Hematopoietic multipotent progenitor cell treated with erythropoietin and hydrocortisone succinate and interleukin-3 and kit ligand, for 8 days (in vitro differentiated cells): ENCODE measurements at regions not wholly inside any gene's neighbourhood (a gene's known extent, or its start where the extent isn't known, plus 50 kb on each side); places are given as distances from the start of the nearest gene placed in this dataset.

Experiments used
- DNase-seq: peaks from one replicate; pipeline ENCODE4 v3.0.0-alpha.2; 2015

DNA sequence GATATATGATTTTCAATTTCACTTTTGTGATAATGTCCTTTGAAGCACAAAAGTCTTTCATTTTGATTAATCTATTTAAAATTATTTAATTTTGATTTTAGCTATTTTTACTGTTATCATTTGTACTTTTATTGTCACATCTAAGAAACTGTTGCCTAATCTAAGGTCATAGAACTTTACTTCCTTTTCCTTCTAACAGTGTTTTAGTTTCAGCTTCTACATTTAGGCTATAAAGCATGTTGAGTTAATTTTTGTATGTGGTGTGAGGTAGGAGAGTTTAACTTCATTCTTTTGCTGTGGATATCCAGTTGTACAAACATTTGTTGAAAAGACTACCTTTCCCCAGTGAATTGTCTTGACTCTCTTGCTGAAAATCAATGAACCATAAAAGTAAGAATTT is 204.5 kb downstream of the TM2D1 start:
- DNase-seq: no peak

DNA sequence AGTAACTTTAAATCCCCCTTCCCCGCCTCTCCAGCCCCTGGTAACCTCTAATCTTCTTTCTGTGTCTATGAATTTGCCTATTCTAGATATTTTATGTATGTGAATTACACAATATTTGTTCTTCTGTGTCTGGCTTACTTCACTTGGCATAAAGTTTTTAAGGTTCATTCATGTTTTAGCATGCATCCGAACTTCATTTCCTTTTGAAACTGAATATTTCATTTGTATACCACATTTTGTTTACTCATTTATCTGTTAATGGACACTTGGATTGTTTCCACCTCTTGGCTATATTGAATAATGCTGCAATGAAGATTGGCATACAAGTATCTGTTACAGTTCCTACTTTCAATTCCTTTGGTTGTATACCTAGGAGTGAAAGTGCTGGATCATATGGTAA is 205.3 kb downstream of the TM2D1 start:
- no peak for DNase-seq

DNA sequence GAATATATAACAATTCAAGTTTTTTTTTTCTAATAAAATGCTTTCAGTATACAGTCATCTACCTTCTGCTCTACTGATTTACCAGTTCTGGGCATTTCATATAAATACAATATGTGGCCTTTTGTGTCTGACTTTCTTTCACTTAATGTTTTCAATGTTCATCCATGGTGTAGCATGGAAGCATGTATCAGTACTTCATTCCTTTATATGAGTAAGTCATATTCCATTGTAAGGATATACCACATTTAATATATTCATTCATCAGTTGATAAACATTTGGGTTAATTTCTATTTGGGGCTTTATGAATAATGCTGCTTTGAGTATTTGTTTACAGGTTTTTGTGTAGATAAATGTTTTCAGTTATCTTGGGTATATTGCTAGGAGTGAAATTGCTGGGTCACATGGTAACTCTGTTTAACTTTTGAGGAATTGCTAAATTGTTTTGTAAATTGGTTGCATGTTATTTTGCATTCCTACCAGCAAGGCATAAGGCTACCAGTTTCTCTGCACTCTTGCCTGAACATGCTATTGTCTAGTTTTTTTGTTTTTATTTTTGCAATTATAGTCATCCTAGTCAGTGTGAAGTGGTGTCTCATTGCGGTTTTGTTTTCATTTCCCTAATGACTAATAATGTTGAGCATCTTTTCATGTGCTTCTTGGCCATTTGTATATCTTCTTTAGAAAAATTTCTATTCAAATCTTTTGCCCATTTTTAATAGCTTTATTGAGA is 206.1 kb downstream of the TM2D1 start:
- DNase-seq: no peak

DNA sequence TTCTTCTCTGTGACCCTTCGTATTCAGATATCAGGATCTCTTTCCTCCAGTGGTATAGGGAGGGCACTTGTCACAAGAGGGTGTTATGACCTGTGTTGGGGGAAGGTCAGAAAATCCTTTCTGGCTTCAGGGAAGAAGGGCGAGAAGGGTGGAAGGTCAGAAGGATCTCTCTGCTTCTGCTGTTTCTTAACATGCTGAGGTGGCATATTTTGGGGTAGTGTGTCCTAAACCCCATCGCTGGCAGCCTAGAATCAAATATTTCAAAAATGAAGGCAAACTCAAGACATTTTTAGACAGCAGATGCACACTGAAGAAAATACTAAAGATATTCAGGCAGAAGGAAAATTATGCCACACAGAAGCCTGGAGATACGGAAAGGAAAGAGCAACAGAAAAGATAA is 207.6 kb downstream of the TM2D1 start:
- DNase-seq: no peak

DNA sequence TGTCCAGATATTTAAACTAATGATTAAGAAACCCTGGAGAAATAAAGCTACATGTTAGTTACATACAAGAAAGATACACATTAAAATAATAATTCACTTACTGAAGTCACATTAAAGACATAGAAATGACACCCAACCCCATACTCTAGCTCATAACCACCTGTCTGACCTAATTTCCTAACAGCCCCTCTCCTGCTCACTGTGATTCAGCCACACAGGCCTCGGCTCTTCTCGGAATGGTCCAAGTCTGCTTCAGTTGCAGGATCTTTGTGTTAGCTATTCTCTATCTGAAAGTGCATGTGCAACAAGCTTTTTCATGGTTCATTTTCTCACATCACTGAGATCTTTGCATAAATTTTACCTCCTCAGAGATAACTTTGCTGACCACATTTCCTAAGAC is 209.8 kb downstream of the TM2D1 start:
- DNase-seq: no peak
